Activated CD4-positive, alpha-beta T cell treated with anti-CD3 and anti-CD28 coated beads, Interleukin-2, amount 50 U/mL, for 4 hours (primary cell): ENCODE measurements at regions not wholly inside any gene's neighbourhood (a gene's known extent, or its start where the extent isn't known, plus 50 kb on each side); places are given as distances from the start of the nearest gene placed in this dataset.

Source experiments
- DNase-seq, 2 experiments: peaks; one replicate each; pipeline ENCODE4 v3.0.0-alpha.2; 2020

- no peak for DNase-seq
Measured at GRCh38 chr18:75524181-75524580, 96.7 kb upstream of the SMIM21 start.

GRCh38 chr18:75521816-75522215 lies 94.3 kb upstream of the SMIM21 start:
- no peak for DNase-seq

- DNase-seq = no peak
Measured at GRCh38 chr18:75518007-75518406, 90.5 kb upstream of the SMIM21 start.

GRCh38 chr18:75517286-75517685 lies 89.8 kb upstream of the SMIM21 start:
- no peak for DNase-seq

GRCh38 chr18:75507636-75508035 lies 80.1 kb upstream of the SMIM21 start:
- no peak for DNase-seq

GRCh38 chr18:75506913-75507312 lies 79.4 kb upstream of the SMIM21 start:
- no peak for DNase-seq

- no peak for DNase-seq
Measured at GRCh38 chr18:75504469-75504868, 77.0 kb upstream of the SMIM21 start.

- no peak for DNase-seq
Measured at GRCh38 chr18:75503615-75504014, 76.1 kb upstream of the SMIM21 start.

DNA sequence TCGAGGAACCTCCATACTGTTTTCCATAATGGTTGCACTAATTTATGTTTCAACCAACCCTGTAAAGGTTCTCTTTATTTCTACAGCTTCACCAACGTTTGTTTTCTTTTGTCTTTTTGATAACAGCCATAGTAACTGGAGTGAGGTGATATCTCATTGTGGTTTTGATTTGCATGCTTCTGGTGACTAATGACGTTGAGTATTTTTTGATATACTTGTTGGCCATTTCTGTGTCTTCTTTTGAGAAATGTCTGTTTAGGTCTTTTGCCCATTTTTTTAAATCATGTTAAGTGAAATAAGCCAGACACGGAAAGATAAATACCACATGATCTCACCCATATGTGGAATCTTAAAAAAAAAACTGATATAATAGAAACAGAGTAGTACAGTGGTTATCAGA lies 74.8 kb upstream of the SMIM21 start:
- DNase-seq = no peak

- DNase-seq = no peak
Measured at GRCh38 chr18:75500545-75500944, 73.0 kb upstream of the SMIM21 start.

DNA sequence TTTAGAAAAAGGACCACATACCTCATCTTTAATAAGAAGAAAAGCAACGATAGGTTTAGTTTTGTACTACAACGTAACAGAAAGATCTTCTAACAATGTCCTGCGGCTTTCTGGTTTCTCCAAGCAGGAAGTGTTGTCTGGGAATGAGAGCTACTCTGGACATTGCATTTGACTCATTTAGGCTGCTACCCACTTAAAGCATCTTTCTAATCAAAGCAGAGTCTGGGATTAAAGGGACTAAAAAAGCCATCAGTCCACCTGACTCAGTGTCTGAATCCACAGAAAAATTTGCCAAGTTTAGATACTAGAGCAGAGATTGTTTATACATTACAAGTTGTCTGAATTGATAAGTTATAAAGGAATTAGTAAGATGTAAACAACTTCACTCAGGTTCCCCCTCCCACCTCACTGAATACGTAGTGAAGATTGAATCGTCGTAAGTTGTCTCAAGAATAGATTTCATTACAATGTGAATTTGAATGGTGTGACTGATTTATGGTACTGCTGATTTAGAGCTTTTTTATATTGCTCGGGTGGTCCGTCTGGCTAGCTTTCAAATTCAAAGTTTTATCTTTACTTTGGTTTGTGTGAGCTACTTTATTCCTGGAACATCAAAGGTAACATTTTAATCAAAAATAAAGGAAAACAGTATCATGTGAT lies 70.2 kb upstream of the SMIM21 start:
- no peak for DNase-seq

- DNase-seq = no peak
Measured at GRCh38 chr18:75496151-75496550, 68.6 kb upstream of the SMIM21 start.

DNA sequence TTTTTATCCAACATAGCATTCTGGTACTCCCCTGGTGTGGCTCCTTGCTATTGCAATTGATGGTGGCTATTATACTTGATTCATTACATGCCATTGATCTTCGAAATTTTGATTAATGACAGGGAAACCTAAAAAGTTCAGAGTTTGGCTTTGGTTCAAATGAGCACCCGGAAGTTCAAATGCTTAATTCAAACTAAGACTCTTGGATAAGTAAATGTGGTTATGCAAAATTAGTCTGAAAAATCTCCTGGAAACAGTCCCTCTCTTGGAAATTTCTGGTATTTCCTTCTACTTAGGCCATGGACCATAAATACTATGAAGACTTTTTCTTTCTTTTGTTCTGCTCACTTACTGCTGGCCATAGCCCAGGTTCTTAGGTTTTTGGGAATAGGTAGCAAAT lies 65.3 kb upstream of the SMIM21 start:
- DNase-seq = no peak

DNA sequence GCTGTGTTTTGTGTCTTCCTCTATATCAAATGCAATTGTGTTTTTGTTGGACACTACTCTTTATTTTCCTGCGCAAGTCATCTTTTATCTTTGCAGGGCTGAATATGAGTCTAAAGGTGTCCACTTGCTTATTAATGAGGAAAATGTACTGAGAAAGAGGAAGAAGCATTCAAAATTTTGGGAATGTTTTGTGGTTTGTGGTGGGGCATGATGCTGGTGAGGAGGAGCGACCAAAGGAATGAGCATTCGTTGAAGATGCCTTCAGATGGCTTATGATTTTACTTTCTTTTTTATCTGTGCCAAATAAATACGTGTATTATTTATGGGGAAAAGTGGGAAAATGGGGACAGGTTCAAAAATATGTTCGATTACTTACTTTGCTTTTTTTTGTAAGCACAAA lies 63.9 kb upstream of the SMIM21 start:
- DNase-seq = no peak

- no peak for DNase-seq
Measured at GRCh38 chr18:75489493-75490190, 62.1 kb upstream of the SMIM21 start.

- DNase-seq = no peak
Measured at GRCh38 chr18:75483662-75484061, 56.2 kb upstream of the SMIM21 start.

DNA sequence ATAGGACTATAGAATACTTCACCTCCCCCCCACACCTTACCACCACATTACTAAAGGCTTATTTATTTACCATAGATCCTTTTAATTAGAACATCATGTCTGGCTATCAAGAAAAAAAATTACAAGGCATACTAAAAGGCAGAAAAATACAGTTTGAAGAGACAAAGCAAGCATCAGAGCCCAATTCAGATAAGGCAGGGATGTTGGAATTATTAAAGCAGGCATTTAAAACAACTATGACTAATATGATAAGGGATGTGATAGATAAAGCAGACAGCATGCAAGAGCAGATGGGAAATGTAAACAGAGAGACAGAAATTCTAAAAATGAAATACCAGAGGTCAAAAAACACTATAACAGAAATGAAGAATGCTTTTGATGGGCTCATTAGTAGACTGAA lies 55.4 kb upstream of the SMIM21 start:
- no peak for DNase-seq

DNA sequence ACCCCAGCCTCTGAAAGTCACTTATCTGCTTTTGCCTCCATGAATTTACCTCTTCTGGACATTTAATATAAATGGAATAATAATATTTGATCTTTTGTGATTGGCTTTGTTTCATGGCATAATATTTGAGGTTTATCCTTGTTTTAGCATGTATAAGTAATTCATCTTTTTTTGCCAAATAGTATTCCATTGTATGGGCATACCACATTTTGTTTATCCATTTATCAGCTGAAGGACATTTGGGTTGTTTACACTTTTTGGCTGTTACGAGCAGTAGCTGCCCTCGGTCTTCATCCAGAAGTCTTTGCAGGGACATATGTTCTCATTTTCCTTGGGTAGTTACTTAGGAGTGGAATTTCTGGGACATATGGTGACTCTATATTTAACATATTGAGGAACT lies 53.0 kb upstream of the SMIM21 start:
- no peak for DNase-seq

GRCh38 chr18:75478996-75479880 lies 51.7 kb upstream of the SMIM21 start:
- DNase-seq = no peak

DNA sequence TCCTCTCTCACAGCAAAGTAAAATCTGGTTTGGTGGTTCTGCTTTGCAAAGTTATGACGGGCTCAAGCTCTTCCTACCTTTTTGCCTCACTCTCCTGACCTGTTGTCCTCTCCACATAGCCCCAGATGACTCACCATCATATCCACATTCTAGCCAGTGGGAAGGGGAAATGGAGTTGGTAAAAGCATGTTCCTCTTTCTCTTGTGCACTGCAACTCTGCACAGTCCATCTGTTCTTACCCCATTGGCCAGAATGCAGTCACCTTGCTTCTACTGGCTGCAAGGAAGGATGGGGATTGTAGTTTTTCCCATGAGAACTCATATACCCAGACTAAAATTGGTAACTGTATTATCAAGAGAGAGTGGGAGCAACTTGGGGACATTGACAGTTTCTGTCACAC lies 50.4 kb upstream of the SMIM21 start:
- DNase-seq = no peak
